ENCODE measurements at regions not wholly inside any gene's neighbourhood (a gene's known extent, or its start where the extent isn't known, plus 50 kb on each side); places are given as distances from the start of the nearest gene placed in this dataset.

DNA sequence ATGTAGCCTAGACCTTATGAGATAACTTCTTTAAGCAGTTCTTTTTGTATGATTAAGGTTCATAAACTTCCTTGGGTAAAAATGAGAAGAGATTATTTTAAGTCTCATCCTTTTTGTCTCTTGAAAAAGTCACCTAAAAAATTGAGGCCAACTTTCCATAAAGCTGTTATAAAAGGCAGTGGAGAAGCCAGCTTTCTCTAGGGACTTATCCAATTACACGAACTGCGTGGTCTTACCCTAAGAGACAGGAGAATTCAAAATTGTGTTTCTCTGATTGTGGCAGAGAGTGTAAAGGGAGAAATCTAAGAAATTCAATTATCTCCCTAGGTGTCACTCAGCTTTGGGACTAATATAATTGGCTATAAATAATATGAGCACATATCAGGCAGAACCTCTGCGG lies 262.0 kb downstream of the SHOX2 start:
- TF ChIP-seq POLR2AphosphoS5 (IDR thresholded peaks at IDR 0.05) (no peak), MXI1 (conservative IDR thresholded peaks at IDR 0.05; ENCODE audit: poor library complexity, severe bottlenecking) (no peak), EZH2 (IDR thresholded peaks at IDR 0.05; ENCODE audit: borderline replicate concordance, insufficient read depth, low read length, poor library complexity, severe bottlenecking) (no peak), EP300 (conservative IDR thresholded peaks at IDR 0.05; ENCODE audit: poor library complexity, severe bottlenecking) (no peak)
- TF ChIP-seq, protein P1, sequence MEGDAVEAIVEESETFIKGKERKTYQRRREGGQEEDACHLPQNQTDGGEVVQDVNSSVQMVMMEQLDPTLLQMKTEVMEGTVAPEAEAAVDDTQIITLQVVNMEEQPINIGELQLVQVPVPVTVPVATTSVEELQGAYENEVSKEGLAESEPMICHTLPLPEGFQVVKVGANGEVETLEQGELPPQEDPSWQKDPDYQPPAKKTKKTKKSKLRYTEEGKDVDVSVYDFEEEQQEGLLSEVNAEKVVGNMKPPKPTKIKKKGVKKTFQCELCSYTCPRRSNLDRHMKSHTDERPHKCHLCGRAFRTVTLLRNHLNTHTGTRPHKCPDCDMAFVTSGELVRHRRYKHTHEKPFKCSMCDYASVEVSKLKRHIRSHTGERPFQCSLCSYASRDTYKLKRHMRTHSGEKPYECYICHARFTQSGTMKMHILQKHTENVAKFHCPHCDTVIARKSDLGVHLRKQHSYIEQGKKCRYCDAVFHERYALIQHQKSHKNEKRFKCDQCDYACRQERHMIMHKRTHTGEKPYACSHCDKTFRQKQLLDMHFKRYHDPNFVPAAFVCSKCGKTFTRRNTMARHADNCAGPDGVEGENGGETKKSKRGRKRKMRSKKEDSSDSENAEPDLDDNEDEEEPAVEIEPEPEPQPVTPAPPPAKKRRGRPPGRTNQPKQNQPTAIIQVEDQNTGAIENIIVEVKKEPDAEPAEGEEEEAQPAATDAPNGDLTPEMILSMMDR (IDR thresholded peaks at IDR 0.05; ENCODE audit: poor library complexity, severe bottlenecking) = no peak
- Histone ChIP-seq H2AFZ (ENCODE audit: low read depth, low read length) (no peak overlapping the region), H3K9me2 (ENCODE audit: insufficient read depth, low read length) (no peaks in the 10 kb centered on the region), H3K4me2 (ENCODE audit: low read length) (no peak overlapping the region), H3K4me3 (ENCODE audit: low read length) (no peak overlapping the region), H3K36me3 (ENCODE audit: insufficient read depth, low read length) (no peaks in the 10 kb centered on the region), H3K79me2 (replicated peaks; ENCODE audit: insufficient read depth, low read length) (no peaks in the 10 kb centered on the region), H3K9ac (ENCODE audit: low read length) (no peak overlapping the region), H3K9me3 (ENCODE audit: low read length) (no peaks in the 10 kb centered on the region), H3K27me3 (ENCODE audit: insufficient read depth, low read depth, low read length) (no peaks in the 10 kb centered on the region), H3F3A (ENCODE audit: insufficient read depth, low read length, poor library complexity, severe bottlenecking) (no peaks in the 10 kb centered on the region), H4K20me1 (ENCODE audit: insufficient read depth) (no peaks in the 10 kb centered on the region), H3K27ac (ENCODE audit: low read length) (no peak overlapping the region)

DNA sequence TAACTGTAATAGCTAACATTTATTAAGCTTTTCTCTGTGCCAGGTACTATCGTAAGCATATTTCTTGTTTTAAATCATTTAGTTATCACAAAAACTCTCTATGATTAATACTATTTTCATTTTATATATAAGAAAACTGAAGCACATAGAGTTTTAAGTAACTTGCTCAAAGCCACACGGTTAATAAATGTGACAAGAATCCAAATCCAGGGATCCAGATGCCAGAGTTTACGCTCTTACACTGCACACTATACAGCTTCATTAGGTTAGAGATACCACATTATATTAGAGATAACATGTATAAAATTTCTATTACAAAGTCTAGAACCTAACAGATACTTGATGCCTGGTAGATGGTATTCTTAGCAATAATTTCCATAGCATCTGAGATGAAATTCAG lies 265.2 kb downstream of the SHOX2 start:
- no peak for TF ChIP-seq RAD21 (conservative IDR thresholded peaks at IDR 0.05)
- TF ChIP-seq, protein P1 (IDR thresholded peaks at IDR 0.05; ENCODE audit: poor library complexity, severe bottlenecking) = no peak
- no peak for TF ChIP-seq SMC3 (conservative IDR thresholded peaks at IDR 0.05; ENCODE audit: poor library complexity)
- TF ChIP-seq EP300 (conservative IDR thresholded peaks at IDR 0.05; ENCODE audit: poor library complexity, severe bottlenecking) = no peak
- TF ChIP-seq TAF1 (IDR thresholded peaks at IDR 0.05; ENCODE audit: low read depth) = no peak
- no peak for TF ChIP-seq EZH2 (IDR thresholded peaks at IDR 0.05; ENCODE audit: borderline replicate concordance, insufficient read depth, low read length, poor library complexity, severe bottlenecking)
- TF ChIP-seq POLR2AphosphoS5 (IDR thresholded peaks at IDR 0.05) = no peak
- TF ChIP-seq MXI1 (conservative IDR thresholded peaks at IDR 0.05; ENCODE audit: poor library complexity, severe bottlenecking) = no peak
- TF ChIP-seq, protein P2, sequence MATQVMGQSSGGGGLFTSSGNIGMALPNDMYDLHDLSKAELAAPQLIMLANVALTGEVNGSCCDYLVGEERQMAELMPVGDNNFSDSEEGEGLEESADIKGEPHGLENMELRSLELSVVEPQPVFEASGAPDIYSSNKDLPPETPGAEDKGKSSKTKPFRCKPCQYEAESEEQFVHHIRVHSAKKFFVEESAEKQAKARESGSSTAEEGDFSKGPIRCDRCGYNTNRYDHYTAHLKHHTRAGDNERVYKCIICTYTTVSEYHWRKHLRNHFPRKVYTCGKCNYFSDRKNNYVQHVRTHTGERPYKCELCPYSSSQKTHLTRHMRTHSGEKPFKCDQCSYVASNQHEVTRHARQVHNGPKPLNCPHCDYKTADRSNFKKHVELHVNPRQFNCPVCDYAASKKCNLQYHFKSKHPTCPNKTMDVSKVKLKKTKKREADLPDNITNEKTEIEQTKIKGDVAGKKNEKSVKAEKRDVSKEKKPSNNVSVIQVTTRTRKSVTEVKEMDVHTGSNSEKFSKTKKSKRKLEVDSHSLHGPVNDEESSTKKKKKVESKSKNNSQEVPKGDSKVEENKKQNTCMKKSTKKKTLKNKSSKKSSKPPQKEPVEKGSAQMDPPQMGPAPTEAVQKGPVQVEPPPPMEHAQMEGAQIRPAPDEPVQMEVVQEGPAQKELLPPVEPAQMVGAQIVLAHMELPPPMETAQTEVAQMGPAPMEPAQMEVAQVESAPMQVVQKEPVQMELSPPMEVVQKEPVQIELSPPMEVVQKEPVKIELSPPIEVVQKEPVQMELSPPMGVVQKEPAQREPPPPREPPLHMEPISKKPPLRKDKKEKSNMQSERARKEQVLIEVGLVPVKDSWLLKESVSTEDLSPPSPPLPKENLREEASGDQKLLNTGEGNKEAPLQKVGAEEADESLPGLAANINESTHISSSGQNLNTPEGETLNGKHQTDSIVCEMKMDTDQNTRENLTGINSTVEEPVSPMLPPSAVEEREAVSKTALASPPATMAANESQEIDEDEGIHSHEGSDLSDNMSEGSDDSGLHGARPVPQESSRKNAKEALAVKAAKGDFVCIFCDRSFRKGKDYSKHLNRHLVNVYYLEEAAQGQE (IDR thresholded peaks at IDR 0.05; ENCODE audit: borderline replicate concordance) = no peak

More for the DNA sequence above, 265.2 kb downstream of the SHOX2 start:
- Histone ChIP-seq H3K4me2 (ENCODE audit: low read length) (no peak overlapping the region), H3K9ac (ENCODE audit: low read length) (no peak overlapping the region), H3K27me3 (ENCODE audit: insufficient read depth, low read depth, low read length) (no peaks in the 10 kb centered on the region), H3K9me3 (ENCODE audit: low read length) (no peaks in the 10 kb centered on the region), H3K79me2 (replicated peaks; ENCODE audit: insufficient read depth, low read length) (no peaks in the 10 kb centered on the region), H3K4me3 (ENCODE audit: low read length) (no peak overlapping the region), H3F3A (ENCODE audit: insufficient read depth, low read length, poor library complexity, severe bottlenecking) (no peaks in the 10 kb centered on the region), H3K9me2 (ENCODE audit: insufficient read depth, low read length) (no peaks in the 10 kb centered on the region), H3K36me3 (ENCODE audit: insufficient read depth, low read length) (no peaks in the 10 kb centered on the region), H2AFZ (ENCODE audit: low read depth, low read length) (no peak overlapping the region), H4K20me1 (ENCODE audit: insufficient read depth) (no peaks in the 10 kb centered on the region), H3K27ac (ENCODE audit: low read length) (no peak overlapping the region)
